Activated effector memory CD4-positive, alpha-beta T cell treated with Interleukin-2 at 50 U/mL for 16 hours (primary cell): ENCODE measurements at regions not wholly inside any gene's neighbourhood (a gene's known extent, or its start where the extent isn't known, plus 50 kb on each side); places are given as distances from the start of the nearest gene placed in this dataset.
"Not testable (repeated sequence)": the region's sequence is repeated elsewhere in the genome, so short reads cannot be mapped to it uniquely, and the experiment has no call there.

Experiments
- DNase-seq: peaks from one replicate; pipeline ENCODE4 v3.0.0-alpha.2; 2020

GRCh38 chr5:159657298-159657697, 259.0 kb upstream of the ADRA1B start:
- DNase-seq: no peak

GRCh38 chr5:159657771-159658170, 258.5 kb upstream of the ADRA1B start:
- DNase-seq: no peak

GRCh38 chr5:159658266-159658925, 257.9 kb upstream of the ADRA1B start:
- no peak for DNase-seq

- no peak for DNase-seq
These were observed 255.9 kb upstream of the ADRA1B start for GRCh38 chr5:159660401-159660800.

- no peak for DNase-seq
These were observed 252.3 kb upstream of the ADRA1B start for GRCh38 chr5:159663986-159664385.

- DNase-seq: no peak
These were observed 249.0 kb upstream of the ADRA1B start for GRCh38 chr5:159667286-159667685.

- DNase-seq: no peak
These were observed 247.7 kb upstream of the ADRA1B start for GRCh38 chr5:159668556-159668955.

- no peak for DNase-seq
These were observed 246.7 kb upstream of the ADRA1B start for GRCh38 chr5:159669559-159669958.

GRCh38 chr5:159671886-159672285, 244.4 kb upstream of the ADRA1B start:
- DNase-seq: no peak

GRCh38 chr5:159673538-159673937, 242.7 kb upstream of the ADRA1B start:
- no peak for DNase-seq

GRCh38 chr5:159678657-159679392, 237.5 kb upstream of the ADRA1B start:
- no peak for DNase-seq

GRCh38 chr5:159680095-159680494, 236.2 kb upstream of the ADRA1B start:
- DNase-seq: no peak

GRCh38 chr5:159681661-159682060, 234.6 kb upstream of the ADRA1B start:
- no peak for DNase-seq

- DNase-seq: no peak
These were observed 233.7 kb upstream of the ADRA1B start for GRCh38 chr5:159682623-159683022.

- not testable (repeated sequence) for DNase-seq
These were observed 228.4 kb upstream of the ADRA1B start for GRCh38 chr5:159687892-159688291.

- no peak for DNase-seq
These were observed 220.5 kb upstream of the ADRA1B start for GRCh38 chr5:159695741-159696294.

- no peak for DNase-seq
These were observed 218.8 kb upstream of the ADRA1B start for GRCh38 chr5:159697530-159697929.

- DNase-seq: no peak
These were observed 218.0 kb upstream of the ADRA1B start for GRCh38 chr5:159698322-159698721.

GRCh38 chr5:159700016-159700415, 216.3 kb upstream of the ADRA1B start:
- no peak for DNase-seq

- no peak for DNase-seq
These were observed 214.0 kb upstream of the ADRA1B start for GRCh38 chr5:159702301-159702700.

GRCh38 chr5:159702826-159703225, 213.5 kb upstream of the ADRA1B start:
- no peak for DNase-seq

- DNase-seq: no peak
These were observed 212.1 kb upstream of the ADRA1B start for GRCh38 chr5:159704160-159704559.

- DNase-seq: no peak
These were observed 210.3 kb upstream of the ADRA1B start for GRCh38 chr5:159705948-159706347.

- no peak for DNase-seq
These were observed 208.2 kb upstream of the ADRA1B start for GRCh38 chr5:159708090-159708489.
